Suprapubic skin (tissue), 3 donors: ENCODE measurements at regions not wholly inside any gene's neighbourhood (a gene's known extent, or its start where the extent isn't known, plus 50 kb on each side); places are given as distances from the start of the nearest gene placed in this dataset.

Experiments
- POLR2A ChIP-seq, 2 donors: fragments of 450-650 bp; IDR thresholded peaks; one replicate each; pipeline ENCODE4 v1.6.1; 2017; ENCODE audit warnings: antibody characterized with exemption in 2 of 2, mild to moderate bottlenecking in 2 of 2, moderate library complexity in 2 of 2
- TF ChIP-seq, protein P1 (sequence below), 2 donors: fragments of 200-600 bp in 1 of 2; fragments of 450-650 bp in 1 of 2; sonication (generic) in 1 of 2; IDR thresholded peaks; one replicate each; pipeline ENCODE4 v1.5.1; 2016 to 2019; ENCODE audit warnings: antibody characterized with exemption in 2 of 2, mild to moderate bottlenecking in 1 of 2, moderate library complexity in 1 of 2

- TF ChIP-seq, protein P1, sequence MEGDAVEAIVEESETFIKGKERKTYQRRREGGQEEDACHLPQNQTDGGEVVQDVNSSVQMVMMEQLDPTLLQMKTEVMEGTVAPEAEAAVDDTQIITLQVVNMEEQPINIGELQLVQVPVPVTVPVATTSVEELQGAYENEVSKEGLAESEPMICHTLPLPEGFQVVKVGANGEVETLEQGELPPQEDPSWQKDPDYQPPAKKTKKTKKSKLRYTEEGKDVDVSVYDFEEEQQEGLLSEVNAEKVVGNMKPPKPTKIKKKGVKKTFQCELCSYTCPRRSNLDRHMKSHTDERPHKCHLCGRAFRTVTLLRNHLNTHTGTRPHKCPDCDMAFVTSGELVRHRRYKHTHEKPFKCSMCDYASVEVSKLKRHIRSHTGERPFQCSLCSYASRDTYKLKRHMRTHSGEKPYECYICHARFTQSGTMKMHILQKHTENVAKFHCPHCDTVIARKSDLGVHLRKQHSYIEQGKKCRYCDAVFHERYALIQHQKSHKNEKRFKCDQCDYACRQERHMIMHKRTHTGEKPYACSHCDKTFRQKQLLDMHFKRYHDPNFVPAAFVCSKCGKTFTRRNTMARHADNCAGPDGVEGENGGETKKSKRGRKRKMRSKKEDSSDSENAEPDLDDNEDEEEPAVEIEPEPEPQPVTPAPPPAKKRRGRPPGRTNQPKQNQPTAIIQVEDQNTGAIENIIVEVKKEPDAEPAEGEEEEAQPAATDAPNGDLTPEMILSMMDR (IDR thresholded peaks at IDR 0.05): no peak
- no peak for TF ChIP-seq POLR2A (IDR thresholded peaks at IDR 0.05)
Measured at GRCh38 chr10:108454793-108455192, 1290.3 kb upstream of the SORCS1 start.
